Transverse colon (tissue), 4 donors: ENCODE measurements at regions not wholly inside any gene's neighbourhood (a gene's known extent, or its start where the extent isn't known, plus 50 kb on each side); places are given as distances from the start of the nearest gene placed in this dataset.

ENCODE experiments used
- EP300 ChIP-seq: sonication (generic); formaldehyde crosslinking; IDR thresholded peaks from one replicate; pipeline ENCODE4 v1.6.1; 2017; ENCODE audit warnings: antibody characterized with exemption, low read depth
- POLR2A ChIP-seq: fragments of 450-650 bp; IDR thresholded peaks from one replicate; pipeline ENCODE4 v1.6.1; 2016; ENCODE audit warnings: antibody characterized with exemption, mild to moderate bottlenecking, moderate library complexity
- POLR2AphosphoS5 ChIP-seq, 3 donors: sonication (generic); formaldehyde crosslinking; IDR thresholded peaks; one replicate each; pipeline ENCODE4 v1.6.1; 2016; ENCODE audit warnings: antibody characterized with exemption in 3 of 3
- TF ChIP-seq, protein P1 (sequence below), 5 experiments: fragments of 200-600 bp in 3 of 5; fragments of 450-650 bp in 2 of 5; sonication (generic) in 3 of 5; IDR thresholded peaks; 1 replicate in 2 of 5; 2 replicates in 3 of 5; pipeline ENCODE4 v1.5.1; 2016 to 2017; ENCODE audit warnings: antibody characterized with exemption in 5 of 5, inconsistent platforms in 3 of 5, mild to moderate bottlenecking in 2 of 5, moderate library complexity in 1 of 5

DNA sequence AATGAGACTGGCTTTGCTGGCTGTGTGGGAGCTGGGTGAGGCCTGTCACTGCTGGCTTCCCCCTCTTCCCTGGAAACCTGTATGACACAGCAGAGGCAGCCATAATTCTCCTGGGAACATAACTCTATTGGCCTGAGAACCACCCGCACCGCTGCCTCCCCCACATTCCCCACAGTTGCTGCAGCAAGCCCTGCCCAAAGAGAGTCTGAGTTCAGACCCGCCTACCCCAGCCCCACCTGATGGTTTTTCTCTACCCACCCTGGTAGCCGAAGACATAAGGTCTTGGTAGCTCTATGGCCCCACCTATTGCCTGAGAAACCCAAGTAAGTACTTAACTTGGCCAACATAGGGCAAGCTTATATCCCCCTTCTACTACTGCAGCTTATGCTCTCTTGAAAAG lies 174.8 kb downstream of the C11orf91 start:
- TF ChIP-seq, protein P1, sequence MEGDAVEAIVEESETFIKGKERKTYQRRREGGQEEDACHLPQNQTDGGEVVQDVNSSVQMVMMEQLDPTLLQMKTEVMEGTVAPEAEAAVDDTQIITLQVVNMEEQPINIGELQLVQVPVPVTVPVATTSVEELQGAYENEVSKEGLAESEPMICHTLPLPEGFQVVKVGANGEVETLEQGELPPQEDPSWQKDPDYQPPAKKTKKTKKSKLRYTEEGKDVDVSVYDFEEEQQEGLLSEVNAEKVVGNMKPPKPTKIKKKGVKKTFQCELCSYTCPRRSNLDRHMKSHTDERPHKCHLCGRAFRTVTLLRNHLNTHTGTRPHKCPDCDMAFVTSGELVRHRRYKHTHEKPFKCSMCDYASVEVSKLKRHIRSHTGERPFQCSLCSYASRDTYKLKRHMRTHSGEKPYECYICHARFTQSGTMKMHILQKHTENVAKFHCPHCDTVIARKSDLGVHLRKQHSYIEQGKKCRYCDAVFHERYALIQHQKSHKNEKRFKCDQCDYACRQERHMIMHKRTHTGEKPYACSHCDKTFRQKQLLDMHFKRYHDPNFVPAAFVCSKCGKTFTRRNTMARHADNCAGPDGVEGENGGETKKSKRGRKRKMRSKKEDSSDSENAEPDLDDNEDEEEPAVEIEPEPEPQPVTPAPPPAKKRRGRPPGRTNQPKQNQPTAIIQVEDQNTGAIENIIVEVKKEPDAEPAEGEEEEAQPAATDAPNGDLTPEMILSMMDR (IDR thresholded peaks at IDR 0.05), result no peak
- TF ChIP-seq EP300, result no peak
- TF ChIP-seq POLR2A, result no peak
- no peak for TF ChIP-seq POLR2AphosphoS5 (IDR thresholded peaks at IDR 0.05)
